VCaP (cell line): ENCODE measurements at regions not wholly inside any gene's neighbourhood (a gene's known extent, or its start where the extent isn't known, plus 50 kb on each side); places are given as distances from the start of the nearest gene placed in this dataset.

Experiments used
- H3K27ac ChIP-seq: fragments of 450-650 bp; 2 replicates; pipeline ENCODE4 v1.5.1; 2017
- TF ChIP-seq, protein P1 (sequence below): fragments of 450-650 bp; conservative IDR thresholded peaks from 2 replicates; pipeline ENCODE4 v1.5.1; 2017; ENCODE audit warnings: mild to moderate bottlenecking, moderate library complexity

DNA sequence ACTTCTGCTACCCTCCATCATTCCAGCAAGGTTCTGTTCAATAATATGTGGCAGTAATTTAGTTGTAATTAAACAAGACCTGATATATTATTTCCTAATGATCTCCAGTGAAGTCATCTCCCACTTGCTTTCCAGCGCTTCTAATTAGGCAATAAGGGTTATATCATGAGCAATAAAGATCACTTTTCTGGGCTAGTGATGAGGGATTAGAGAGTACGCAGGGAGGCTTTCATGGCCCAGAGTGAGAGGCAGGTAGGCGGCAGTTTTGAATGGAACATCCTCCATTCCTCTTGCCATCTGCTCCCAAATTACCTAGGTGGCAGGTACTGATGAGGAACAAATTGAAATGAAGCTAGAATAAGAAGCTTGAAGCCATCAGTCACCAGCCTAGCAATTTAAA lies 358.1 kb upstream of the SYT4 start:
- TF ChIP-seq, protein P1, sequence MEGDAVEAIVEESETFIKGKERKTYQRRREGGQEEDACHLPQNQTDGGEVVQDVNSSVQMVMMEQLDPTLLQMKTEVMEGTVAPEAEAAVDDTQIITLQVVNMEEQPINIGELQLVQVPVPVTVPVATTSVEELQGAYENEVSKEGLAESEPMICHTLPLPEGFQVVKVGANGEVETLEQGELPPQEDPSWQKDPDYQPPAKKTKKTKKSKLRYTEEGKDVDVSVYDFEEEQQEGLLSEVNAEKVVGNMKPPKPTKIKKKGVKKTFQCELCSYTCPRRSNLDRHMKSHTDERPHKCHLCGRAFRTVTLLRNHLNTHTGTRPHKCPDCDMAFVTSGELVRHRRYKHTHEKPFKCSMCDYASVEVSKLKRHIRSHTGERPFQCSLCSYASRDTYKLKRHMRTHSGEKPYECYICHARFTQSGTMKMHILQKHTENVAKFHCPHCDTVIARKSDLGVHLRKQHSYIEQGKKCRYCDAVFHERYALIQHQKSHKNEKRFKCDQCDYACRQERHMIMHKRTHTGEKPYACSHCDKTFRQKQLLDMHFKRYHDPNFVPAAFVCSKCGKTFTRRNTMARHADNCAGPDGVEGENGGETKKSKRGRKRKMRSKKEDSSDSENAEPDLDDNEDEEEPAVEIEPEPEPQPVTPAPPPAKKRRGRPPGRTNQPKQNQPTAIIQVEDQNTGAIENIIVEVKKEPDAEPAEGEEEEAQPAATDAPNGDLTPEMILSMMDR, result no peak
- no peak overlapping the region for H3K27ac ChIP-seq

DNA sequence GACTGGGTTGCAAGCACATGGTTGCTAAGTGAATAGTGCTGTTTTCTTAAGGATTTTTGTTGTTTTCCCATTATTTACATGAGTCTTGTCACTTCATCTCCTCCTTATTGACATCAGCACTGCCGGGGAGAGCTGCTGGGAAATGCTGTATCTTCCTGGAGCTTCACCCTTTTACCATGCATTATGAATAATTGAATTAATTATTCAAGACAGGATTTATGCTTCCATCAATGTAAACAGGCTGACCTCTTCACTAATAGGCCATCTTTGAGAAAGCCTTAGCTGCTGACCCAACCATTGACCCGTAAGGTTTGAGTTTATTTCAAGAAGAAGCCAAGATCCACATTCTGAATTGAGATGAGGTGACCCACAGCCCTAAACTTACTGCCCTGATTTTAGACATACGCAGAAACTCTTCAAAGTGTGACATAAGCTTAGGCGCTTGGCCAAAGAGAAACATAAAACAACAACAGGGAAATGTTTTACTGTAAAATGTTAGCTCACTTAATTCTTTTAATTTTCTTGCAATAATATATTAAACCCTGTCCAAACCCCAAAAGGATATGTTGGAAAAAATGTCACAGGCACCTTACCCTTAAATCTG lies 365.5 kb upstream of the SYT4 start:
- no peak overlapping the region for H3K27ac ChIP-seq
- TF ChIP-seq, protein P1, result no peak

DNA sequence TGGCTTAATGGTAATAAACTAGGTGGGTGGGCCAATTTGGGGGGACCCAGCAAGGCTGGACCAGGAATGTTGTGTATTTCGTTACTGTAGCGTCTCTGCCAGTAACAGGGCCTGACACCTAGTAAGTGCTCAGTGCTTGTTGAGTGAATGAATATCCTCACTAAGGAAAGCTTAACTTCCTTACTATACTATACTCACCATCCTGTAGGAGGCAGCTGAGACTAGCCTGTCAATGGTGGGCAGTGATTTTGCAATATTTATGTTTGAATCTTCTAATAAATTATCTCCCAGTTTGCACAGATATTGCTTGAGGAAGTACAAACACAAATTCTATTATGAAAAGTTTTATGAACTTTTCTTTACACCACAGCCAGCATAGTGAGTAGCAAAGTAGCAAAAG lies 370.7 kb upstream of the SYT4 start:
- no peak overlapping the region for H3K27ac ChIP-seq
- TF ChIP-seq, protein P1, result no peak

DNA sequence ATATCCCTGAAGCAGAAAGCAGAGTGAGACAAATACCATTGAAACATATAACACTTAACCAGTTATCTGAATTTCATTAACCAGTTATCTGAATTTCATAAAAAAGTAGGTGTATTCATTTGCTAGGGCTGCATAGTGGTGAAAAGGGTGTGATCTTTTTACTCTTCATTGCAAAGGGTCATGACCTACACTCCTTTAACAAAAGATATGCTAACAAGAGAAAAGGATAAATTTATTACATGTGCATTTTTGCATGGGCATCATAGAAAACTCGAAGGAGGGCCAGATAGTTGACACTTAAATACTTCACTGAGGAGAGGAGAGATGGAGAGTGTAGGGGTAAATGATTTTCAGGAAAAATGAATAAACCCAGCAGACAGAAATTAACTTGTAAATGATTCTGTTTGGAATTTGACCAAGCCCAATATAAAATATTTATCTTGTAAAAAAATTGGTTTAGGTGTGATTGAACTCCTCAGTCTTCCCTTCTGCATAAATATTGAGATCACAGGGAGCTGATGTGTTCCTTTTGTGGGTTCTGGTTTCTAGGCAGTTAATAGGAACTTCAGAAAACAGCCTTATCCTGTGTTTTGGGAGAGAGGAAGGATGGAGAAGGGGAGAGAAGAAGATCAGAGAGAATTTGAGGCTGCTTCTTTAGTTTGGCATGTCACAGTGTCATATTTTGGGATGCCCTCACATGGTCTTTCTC lies 372.5 kb upstream of the SYT4 start:
- no peak overlapping the region for H3K27ac ChIP-seq
- TF ChIP-seq, protein P1, result no peak

DNA sequence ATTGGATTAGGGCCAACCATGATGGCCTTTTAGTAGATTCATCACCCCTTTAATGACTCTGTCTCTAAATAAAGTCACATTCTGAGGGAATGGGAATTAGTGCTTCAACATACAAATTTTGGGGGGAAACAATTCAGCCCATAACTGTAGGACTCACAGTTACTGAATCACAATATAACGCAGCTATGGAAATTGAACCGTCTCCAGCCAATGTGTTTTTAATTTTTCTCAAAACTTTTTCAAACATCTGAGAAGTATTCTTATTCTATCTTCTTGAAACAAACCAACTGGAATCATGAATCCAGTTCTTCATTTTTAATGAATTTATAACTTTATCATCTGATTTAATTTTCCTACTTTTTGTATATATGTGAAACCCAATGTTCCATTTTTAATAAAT lies 373.1 kb upstream of the SYT4 start:
- TF ChIP-seq, protein P1, result no peak

DNA sequence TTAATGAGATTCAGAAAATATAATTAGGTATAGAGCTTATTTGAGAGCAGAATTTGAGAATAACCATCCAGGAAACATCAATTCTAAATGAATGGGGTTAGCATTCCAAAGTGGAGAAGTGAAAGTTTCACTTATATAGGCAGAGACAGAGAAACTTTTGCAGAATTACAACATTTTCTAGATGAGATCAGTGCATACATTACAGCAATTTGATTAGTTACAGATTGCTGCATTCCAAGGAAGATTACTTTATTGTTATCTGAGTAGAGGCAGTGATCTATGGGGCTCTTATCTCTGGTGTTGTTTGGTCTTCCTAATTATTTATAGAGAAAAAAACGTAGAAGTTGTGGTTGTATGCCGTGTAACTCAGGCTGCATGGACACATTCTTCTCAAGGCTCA lies 373.8 kb upstream of the SYT4 start:
- H3K27ac ChIP-seq, result no peak overlapping the region

More for the DNA sequence above, 373.1 kb upstream of the SYT4 start:
- H3K27ac ChIP-seq, result no peak overlapping the region

DNA sequence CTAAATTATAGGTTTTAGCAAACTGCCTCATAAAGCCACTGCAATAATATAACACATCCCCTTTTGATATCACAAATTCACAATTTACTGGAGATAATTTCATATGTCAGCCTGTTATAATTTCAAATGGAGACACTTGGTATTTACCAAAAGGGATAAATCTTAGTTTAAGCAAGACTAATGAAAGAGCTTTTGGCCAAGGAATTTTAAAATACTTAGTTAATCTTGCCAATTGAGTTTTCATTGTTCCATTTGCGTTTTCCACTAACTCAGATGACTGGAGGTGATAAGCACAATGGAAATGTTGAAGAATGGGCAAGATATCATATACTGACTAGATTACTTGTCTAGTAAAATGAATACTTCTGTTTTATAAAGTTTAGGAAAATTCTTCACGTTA lies 379.3 kb upstream of the SYT4 start:
- no peak overlapping the region for H3K27ac ChIP-seq
- TF ChIP-seq, protein P1, result no peak

More for the DNA sequence above, 373.8 kb upstream of the SYT4 start:
- TF ChIP-seq, protein P1, result no peak
